Activated T-cell treated with anti-CD3 and anti-CD28 coated beads, Interleukin-2, amount 50 U/mL, for 4 hours (primary cell): ENCODE measurements at regions not wholly inside any gene's neighbourhood (a gene's known extent, or its start where the extent isn't known, plus 50 kb on each side); places are given as distances from the start of the nearest gene placed in this dataset.

Experiments
- ATAC-seq, 2 donors: fragments of 200-7000 bp; cut with Tn5 transposase; one replicate each; pipeline ENCODE4 v1.10.0; 2021
- DNase-seq: peaks from one replicate; pipeline ENCODE4 v3.0.0-alpha.2; 2020
- H3K27me3 Mint-ChIP-seq: one replicate; pipeline ENCODE4 v1.8.0; 2021; ENCODE audit warnings: low read depth, mixed read lengths
- H3K36me3 Mint-ChIP-seq: one replicate; pipeline ENCODE4 v1.8.0; 2022; ENCODE audit warnings: mixed read lengths; ENCODE audit not compliant: insufficient read depth
- H3K4me1 Mint-ChIP-seq: one replicate; pipeline ENCODE4 v1.8.0; 2021; ENCODE audit warnings: low read depth, mixed read lengths
- H3K4me3 Mint-ChIP-seq: one replicate; pipeline ENCODE4 v1.8.0; 2021; ENCODE audit warnings: mild to moderate bottlenecking, moderate library complexity, mixed read lengths
- H3K9me3 Mint-ChIP-seq: one replicate; pipeline ENCODE4 v1.8.0; 2021; ENCODE audit warnings: mixed read lengths

GRCh38 chr13:62919491-62919890 lies 1503.8 kb upstream of the PCDH20 start:
- Mint-ChIP-seq H3K36me3 (no peaks in the 10 kb centered on the region), H3K4me3 (no peak overlapping the region), H3K27me3 (no peaks in the 10 kb centered on the region), H3K4me1 (no peaks in the 10 kb centered on the region), H3K9me3 (peaks cover 3% of the 10 kb centered on the region)
- ATAC-seq (no peak), DNase-seq (no peak)

GRCh38 chr13:62910541-62911060 lies 1495.0 kb upstream of the PCDH20 start:
- ATAC-seq, result no peak
- peaks cover 6% of the 10 kb centered on the region for H3K9me3 Mint-ChIP-seq
- H3K4me3 Mint-ChIP-seq, result no peak overlapping the region
- H3K36me3 Mint-ChIP-seq, result no peaks in the 10 kb centered on the region
- H3K4me1 Mint-ChIP-seq, result no peaks in the 10 kb centered on the region
- no peak for DNase-seq
- H3K27me3 Mint-ChIP-seq, result no peaks in the 10 kb centered on the region

GRCh38 chr13:62908321-62908720 lies 1492.7 kb upstream of the PCDH20 start:
- Mint-ChIP-seq H3K4me3 (no peak overlapping the region), H3K4me1 (no peaks in the 10 kb centered on the region), H3K9me3 (peaks cover 11% of the 10 kb centered on the region), H3K36me3 (no peaks in the 10 kb centered on the region), H3K27me3 (no peaks in the 10 kb centered on the region)
- ATAC-seq (no peak), DNase-seq (no peak)

GRCh38 chr13:62906896-62907295 lies 1491.2 kb upstream of the PCDH20 start:
- peaks cover 14% of the 10 kb centered on the region for H3K9me3 Mint-ChIP-seq
- ATAC-seq (no peak), DNase-seq (no peak)
- H3K4me3 Mint-ChIP-seq, result no peak overlapping the region
- H3K36me3 Mint-ChIP-seq, result no peaks in the 10 kb centered on the region
- H3K27me3 Mint-ChIP-seq, result no peaks in the 10 kb centered on the region
- no peaks in the 10 kb centered on the region for H3K4me1 Mint-ChIP-seq

- H3K36me3 Mint-ChIP-seq, result no peaks in the 10 kb centered on the region
- H3K27me3 Mint-ChIP-seq, result no peaks in the 10 kb centered on the region
- H3K9me3 Mint-ChIP-seq, result peaks cover 14% of the 10 kb centered on the region
- H3K4me1 Mint-ChIP-seq, result no peaks in the 10 kb centered on the region
- DNase-seq (no peak), ATAC-seq (no peak)
- H3K4me3 Mint-ChIP-seq, result no peak overlapping the region
Measured at GRCh38 chr13:62906469-62906868, 1490.8 kb upstream of the PCDH20 start.

GRCh38 chr13:62887046-62887445 lies 1471.4 kb upstream of the PCDH20 start:
- no peak for ATAC-seq
- H3K9me3 Mint-ChIP-seq, result peaks cover 12% of the 10 kb centered on the region

GRCh38 chr13:62879071-62879470 lies 1463.4 kb upstream of the PCDH20 start:
- H3K4me1 Mint-ChIP-seq, result no peaks in the 10 kb centered on the region
- H3K4me3 Mint-ChIP-seq, result no peak overlapping the region
- ATAC-seq (no peak), DNase-seq (no peak)
- no peaks in the 10 kb centered on the region for H3K27me3 Mint-ChIP-seq
- no peaks in the 10 kb centered on the region for H3K36me3 Mint-ChIP-seq
- peaks cover 19% of the 10 kb centered on the region for H3K9me3 Mint-ChIP-seq

More at GRCh38 chr13:62887046-62887445, 1471.4 kb upstream of the PCDH20 start:
- no peak for DNase-seq
- Mint-ChIP-seq H3K4me1 (no peaks in the 10 kb centered on the region), H3K36me3 (no peaks in the 10 kb centered on the region), H3K4me3 (no peak overlapping the region), H3K27me3 (no peaks in the 10 kb centered on the region)

GRCh38 chr13:62875118-62875640 lies 1459.5 kb upstream of the PCDH20 start:
- Mint-ChIP-seq H3K4me3 (no peak overlapping the region), H3K4me1 (no peaks in the 10 kb centered on the region), H3K36me3 (no peaks in the 10 kb centered on the region), H3K27me3 (no peaks in the 10 kb centered on the region), H3K9me3 (peaks cover 15% of the 10 kb centered on the region)
- no peak for ATAC-seq
- DNase-seq, result no peak

- Mint-ChIP-seq H3K9me3 (peaks cover 8% of the 10 kb centered on the region), H3K4me1 (no peaks in the 10 kb centered on the region), H3K27me3 (no peaks in the 10 kb centered on the region), H3K4me3 (no peak overlapping the region), H3K36me3 (no peaks in the 10 kb centered on the region)
- ATAC-seq (no peak), DNase-seq (no peak)
Measured at GRCh38 chr13:62850331-62850730, 1434.7 kb upstream of the PCDH20 start.

GRCh38 chr13:62847520-62847919 lies 1431.9 kb upstream of the PCDH20 start:
- no peaks in the 10 kb centered on the region for H3K4me1 Mint-ChIP-seq
- H3K27me3 Mint-ChIP-seq, result no peaks in the 10 kb centered on the region
- H3K9me3 Mint-ChIP-seq, result peaks cover 3% of the 10 kb centered on the region
- H3K36me3 Mint-ChIP-seq, result no peaks in the 10 kb centered on the region
- ATAC-seq, result no peak
- H3K4me3 Mint-ChIP-seq, result no peak overlapping the region
- DNase-seq, result no peak

- no peak for DNase-seq
Measured at GRCh38 chr13:62846302-62846701, 1430.7 kb upstream of the PCDH20 start.

GRCh38 chr13:62839338-62839737 lies 1423.7 kb upstream of the PCDH20 start:
- Mint-ChIP-seq H3K4me1 (no peaks in the 10 kb centered on the region), H3K9me3 (no peaks in the 10 kb centered on the region), H3K27me3 (no peaks in the 10 kb centered on the region), H3K36me3 (no peaks in the 10 kb centered on the region), H3K4me3 (no peak overlapping the region)
- no peak for ATAC-seq
- DNase-seq, result no peak

More at GRCh38 chr13:62846302-62846701, 1430.7 kb upstream of the PCDH20 start:
- ATAC-seq, result no peak
- Mint-ChIP-seq H3K36me3 (no peaks in the 10 kb centered on the region), H3K4me1 (no peaks in the 10 kb centered on the region), H3K27me3 (no peaks in the 10 kb centered on the region), H3K4me3 (no peak overlapping the region), H3K9me3 (peaks cover 3% of the 10 kb centered on the region)

- Mint-ChIP-seq H3K4me3 (no peak overlapping the region), H3K36me3 (no peaks in the 10 kb centered on the region), H3K27me3 (no peaks in the 10 kb centered on the region), H3K9me3 (no peaks in the 10 kb centered on the region), H3K4me1 (no peaks in the 10 kb centered on the region)
- ATAC-seq (no peak), DNase-seq (no peak)
Measured at GRCh38 chr13:62838929-62839328, 1423.3 kb upstream of the PCDH20 start.

- H3K4me1 Mint-ChIP-seq, result no peaks in the 10 kb centered on the region
- H3K36me3 Mint-ChIP-seq, result no peaks in the 10 kb centered on the region
- no peaks in the 10 kb centered on the region for H3K9me3 Mint-ChIP-seq
- ATAC-seq, result no peak
- no peak for DNase-seq
- H3K27me3 Mint-ChIP-seq, result no peaks in the 10 kb centered on the region
- H3K4me3 Mint-ChIP-seq, result no peak overlapping the region
Measured at GRCh38 chr13:62837895-62838294, 1422.2 kb upstream of the PCDH20 start.

- no peak overlapping the region for H3K4me3 Mint-ChIP-seq
- H3K27me3 Mint-ChIP-seq, result no peaks in the 10 kb centered on the region
- no peak for ATAC-seq
- no peak for DNase-seq
- peaks cover 5% of the 10 kb centered on the region for H3K9me3 Mint-ChIP-seq
- no peaks in the 10 kb centered on the region for H3K36me3 Mint-ChIP-seq
- no peaks in the 10 kb centered on the region for H3K4me1 Mint-ChIP-seq
Measured at GRCh38 chr13:62829486-62829885, 1413.8 kb upstream of the PCDH20 start.
